OCI-M2 (cell line): ENCODE measurements at regions not wholly inside any gene's neighbourhood (a gene's known extent, or its start where the extent isn't known, plus 50 kb on each side); places are given as distances from the start of the nearest gene placed in this dataset.

Experiments used
- DNase-seq: peaks from one replicate; lab custom pipeline; 2025; ENCODE audit not compliant: unreplicated experiment; lab: John Stamatoyannopoulos, UW

GRCh38 chr12:89111964-89112363 lies 240.3 kb downstream of the DUSP6 start:
- DNase-seq = no peak

- no peak for DNase-seq
These were observed 244.0 kb downstream of the DUSP6 start for GRCh38 chr12:89108265-89108664.

- no peak for DNase-seq
These were observed 245.4 kb downstream of the DUSP6 start for GRCh38 chr12:89106950-89107349.

GRCh38 chr12:89105243-89105642 lies 247.1 kb downstream of the DUSP6 start:
- DNase-seq = no peak

GRCh38 chr12:89103831-89104230 lies 248.5 kb downstream of the DUSP6 start:
- no peak for DNase-seq

GRCh38 chr12:89101440-89101839 lies 250.9 kb downstream of the DUSP6 start:
- no peak for DNase-seq

GRCh38 chr12:89098441-89099112 lies 253.7 kb downstream of the DUSP6 start:
- no peak for DNase-seq

- DNase-seq = no peak
These were observed 260.0 kb downstream of the DUSP6 start for GRCh38 chr12:89092297-89092696.

- no peak for DNase-seq
These were observed 260.9 kb downstream of the DUSP6 start for GRCh38 chr12:89091293-89091841.

- no peak for DNase-seq
These were observed 263.0 kb downstream of the DUSP6 start for GRCh38 chr12:89089264-89089663.

GRCh38 chr12:89087876-89088275 lies 264.4 kb downstream of the DUSP6 start:
- no peak for DNase-seq

- no peak for DNase-seq
These were observed 265.0 kb downstream of the DUSP6 start for GRCh38 chr12:89087149-89087825.

- DNase-seq = no peak
These were observed 266.9 kb downstream of the DUSP6 start for GRCh38 chr12:89085421-89085820.

GRCh38 chr12:89084751-89085150 lies 267.6 kb downstream of the DUSP6 start:
- no peak for DNase-seq

GRCh38 chr12:89083491-89083890 lies 268.8 kb downstream of the DUSP6 start:
- no peak for DNase-seq

GRCh38 chr12:89082370-89082753 lies 269.9 kb downstream of the DUSP6 start:
- no peak for DNase-seq

GRCh38 chr12:89081719-89082369 lies 270.5 kb downstream of the DUSP6 start:
- no peak for DNase-seq

- no peak for DNase-seq
These were observed 271.4 kb downstream of the DUSP6 start for GRCh38 chr12:89080793-89081465.

GRCh38 chr12:89075880-89076540 lies 276.3 kb downstream of the DUSP6 start:
- DNase-seq = no peak

GRCh38 chr12:89073659-89074058 lies 278.6 kb downstream of the DUSP6 start:
- no peak for DNase-seq

GRCh38 chr12:89073027-89073398 lies 279.3 kb downstream of the DUSP6 start:
- DNase-seq = no peak
